Tibial nerve (tissue), 4 donors: ENCODE measurements at regions not wholly inside any gene's neighbourhood (a gene's known extent, or its start where the extent isn't known, plus 50 kb on each side); places are given as distances from the start of the nearest gene placed in this dataset.

Experiments used
- EP300 ChIP-seq, 2 donors: sonication (generic); formaldehyde crosslinking; IDR thresholded peaks; one replicate each; pipeline ENCODE4 v1.6.1; 2017; ENCODE audit warnings: antibody characterized with exemption in 2 of 2, mild to moderate bottlenecking in 1 of 2
- POLR2A ChIP-seq, 2 donors: fragments of 450-650 bp; IDR thresholded peaks; one replicate each; pipeline ENCODE4 v1.6.1; 2017; ENCODE audit warnings: antibody characterized with exemption in 2 of 2, mild to moderate bottlenecking in 2 of 2, moderate library complexity in 2 of 2
- TF ChIP-seq, protein P1 (sequence below), 5 experiments: fragments of 200-600 bp in 3 of 5; fragments of 450-650 bp in 2 of 5; sonication (generic) in 3 of 5; IDR thresholded peaks; one replicate each; pipeline ENCODE4 v1.5.1; 2016 to 2019; ENCODE audit warnings: antibody characterized with exemption in 5 of 5, mild to moderate bottlenecking in 3 of 5, moderate library complexity in 2 of 5

DNA sequence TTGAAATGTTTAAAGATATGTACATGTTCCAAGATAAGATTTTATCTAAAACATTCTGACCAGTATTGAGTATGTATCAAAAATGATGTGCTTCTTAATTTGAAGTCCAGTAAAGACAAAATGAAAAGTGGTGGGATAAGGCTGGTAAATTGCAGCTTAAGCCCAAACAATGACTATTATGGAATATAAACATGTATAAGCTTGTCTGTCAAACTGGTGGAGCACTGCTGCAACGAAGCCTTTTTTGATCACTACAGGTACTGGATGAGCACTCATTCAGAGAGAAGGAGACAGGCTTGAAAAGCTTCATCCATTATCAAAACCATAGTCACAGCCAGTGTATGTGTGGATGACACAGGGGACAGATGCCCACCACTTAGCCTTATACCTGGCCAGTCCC, 138.4 kb downstream of the ATP23 start:
- TF ChIP-seq, protein P1, sequence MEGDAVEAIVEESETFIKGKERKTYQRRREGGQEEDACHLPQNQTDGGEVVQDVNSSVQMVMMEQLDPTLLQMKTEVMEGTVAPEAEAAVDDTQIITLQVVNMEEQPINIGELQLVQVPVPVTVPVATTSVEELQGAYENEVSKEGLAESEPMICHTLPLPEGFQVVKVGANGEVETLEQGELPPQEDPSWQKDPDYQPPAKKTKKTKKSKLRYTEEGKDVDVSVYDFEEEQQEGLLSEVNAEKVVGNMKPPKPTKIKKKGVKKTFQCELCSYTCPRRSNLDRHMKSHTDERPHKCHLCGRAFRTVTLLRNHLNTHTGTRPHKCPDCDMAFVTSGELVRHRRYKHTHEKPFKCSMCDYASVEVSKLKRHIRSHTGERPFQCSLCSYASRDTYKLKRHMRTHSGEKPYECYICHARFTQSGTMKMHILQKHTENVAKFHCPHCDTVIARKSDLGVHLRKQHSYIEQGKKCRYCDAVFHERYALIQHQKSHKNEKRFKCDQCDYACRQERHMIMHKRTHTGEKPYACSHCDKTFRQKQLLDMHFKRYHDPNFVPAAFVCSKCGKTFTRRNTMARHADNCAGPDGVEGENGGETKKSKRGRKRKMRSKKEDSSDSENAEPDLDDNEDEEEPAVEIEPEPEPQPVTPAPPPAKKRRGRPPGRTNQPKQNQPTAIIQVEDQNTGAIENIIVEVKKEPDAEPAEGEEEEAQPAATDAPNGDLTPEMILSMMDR (IDR thresholded peaks at IDR 0.05), result no peak
- no peak for TF ChIP-seq POLR2A (IDR thresholded peaks at IDR 0.05)
- no peak for TF ChIP-seq EP300 (IDR thresholded peaks at IDR 0.05)
